ENCODE measurements at regions not wholly inside any gene's neighbourhood (a gene's known extent, or its start where the extent isn't known, plus 50 kb on each side); places are given as distances from the start of the nearest gene placed in this dataset.
"Not testable (repeated sequence)": the region's sequence is repeated elsewhere in the genome, so short reads cannot be mapped to it uniquely, and the experiment has no call there.

DNA sequence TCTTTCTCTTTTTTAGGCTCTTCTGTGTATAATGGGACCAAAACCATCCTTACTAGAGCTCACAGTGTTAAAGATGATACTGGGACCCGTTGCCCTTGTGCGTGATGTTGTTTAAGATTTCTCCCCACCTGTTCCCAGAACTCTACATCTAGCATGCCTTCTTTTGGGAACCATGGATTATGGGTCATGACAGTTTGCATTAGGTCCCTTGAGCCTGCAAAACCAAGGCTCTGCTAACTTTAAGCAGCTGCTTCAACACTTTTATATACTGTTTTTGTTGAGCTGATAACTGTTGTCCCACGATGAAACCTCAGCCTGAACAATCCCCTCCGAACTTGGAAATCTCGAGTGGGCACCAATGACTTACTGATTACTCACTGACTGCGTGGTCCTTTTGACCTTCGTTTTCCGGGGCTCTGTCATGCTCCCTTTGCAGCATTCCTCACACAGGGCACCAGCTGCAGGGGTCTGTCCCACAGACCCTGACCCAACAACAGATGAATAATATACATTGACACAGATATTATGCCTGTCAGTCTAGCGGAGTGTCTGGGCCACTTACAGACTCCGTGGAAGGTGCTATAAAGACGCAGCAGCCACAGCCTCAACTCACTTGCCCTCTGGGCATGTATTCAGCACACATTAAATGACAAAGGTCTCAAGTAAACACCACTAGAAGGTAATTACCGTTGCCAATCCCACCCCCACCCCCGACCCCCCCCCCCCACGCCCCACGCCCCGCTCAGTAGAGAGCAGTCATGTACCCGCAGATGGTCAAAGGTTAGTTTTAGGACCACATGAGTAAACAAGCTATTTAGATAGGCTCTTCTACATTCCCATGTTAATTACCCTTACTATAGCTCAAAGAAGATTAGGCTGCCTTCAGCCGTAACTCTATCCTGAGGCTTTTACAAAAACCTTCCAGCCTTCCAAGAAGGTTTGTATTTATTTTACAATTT is 162.0 kb upstream of the WDFY3 start:
- intact Hi-C loops (cut with DNase I; ENCODE audit: low total_unique reads) = no loop called here
- Histone ChIP-seq H3K27me3 (no peaks in the 10 kb centered on the region), H3K4me3 (no peak overlapping the region), H3K36me3 (no peaks in the 10 kb centered on the region), H3K9me3 (no peaks in the 10 kb centered on the region), H3K27ac (no peak overlapping the region), H3K4me1 (no peaks in the 10 kb centered on the region)
- TF ChIP-seq, protein P1, sequence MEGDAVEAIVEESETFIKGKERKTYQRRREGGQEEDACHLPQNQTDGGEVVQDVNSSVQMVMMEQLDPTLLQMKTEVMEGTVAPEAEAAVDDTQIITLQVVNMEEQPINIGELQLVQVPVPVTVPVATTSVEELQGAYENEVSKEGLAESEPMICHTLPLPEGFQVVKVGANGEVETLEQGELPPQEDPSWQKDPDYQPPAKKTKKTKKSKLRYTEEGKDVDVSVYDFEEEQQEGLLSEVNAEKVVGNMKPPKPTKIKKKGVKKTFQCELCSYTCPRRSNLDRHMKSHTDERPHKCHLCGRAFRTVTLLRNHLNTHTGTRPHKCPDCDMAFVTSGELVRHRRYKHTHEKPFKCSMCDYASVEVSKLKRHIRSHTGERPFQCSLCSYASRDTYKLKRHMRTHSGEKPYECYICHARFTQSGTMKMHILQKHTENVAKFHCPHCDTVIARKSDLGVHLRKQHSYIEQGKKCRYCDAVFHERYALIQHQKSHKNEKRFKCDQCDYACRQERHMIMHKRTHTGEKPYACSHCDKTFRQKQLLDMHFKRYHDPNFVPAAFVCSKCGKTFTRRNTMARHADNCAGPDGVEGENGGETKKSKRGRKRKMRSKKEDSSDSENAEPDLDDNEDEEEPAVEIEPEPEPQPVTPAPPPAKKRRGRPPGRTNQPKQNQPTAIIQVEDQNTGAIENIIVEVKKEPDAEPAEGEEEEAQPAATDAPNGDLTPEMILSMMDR (IDR thresholded peaks at IDR 0.05) = no peak
- TF ChIP-seq POLR2A (IDR thresholded peaks at IDR 0.05) (no peak), POLR2AphosphoS5 (IDR thresholded peaks at IDR 0.05) (no peak)
- no peak for DNase-seq (ENCODE audit: low spot score in 2 of 2)

DNA sequence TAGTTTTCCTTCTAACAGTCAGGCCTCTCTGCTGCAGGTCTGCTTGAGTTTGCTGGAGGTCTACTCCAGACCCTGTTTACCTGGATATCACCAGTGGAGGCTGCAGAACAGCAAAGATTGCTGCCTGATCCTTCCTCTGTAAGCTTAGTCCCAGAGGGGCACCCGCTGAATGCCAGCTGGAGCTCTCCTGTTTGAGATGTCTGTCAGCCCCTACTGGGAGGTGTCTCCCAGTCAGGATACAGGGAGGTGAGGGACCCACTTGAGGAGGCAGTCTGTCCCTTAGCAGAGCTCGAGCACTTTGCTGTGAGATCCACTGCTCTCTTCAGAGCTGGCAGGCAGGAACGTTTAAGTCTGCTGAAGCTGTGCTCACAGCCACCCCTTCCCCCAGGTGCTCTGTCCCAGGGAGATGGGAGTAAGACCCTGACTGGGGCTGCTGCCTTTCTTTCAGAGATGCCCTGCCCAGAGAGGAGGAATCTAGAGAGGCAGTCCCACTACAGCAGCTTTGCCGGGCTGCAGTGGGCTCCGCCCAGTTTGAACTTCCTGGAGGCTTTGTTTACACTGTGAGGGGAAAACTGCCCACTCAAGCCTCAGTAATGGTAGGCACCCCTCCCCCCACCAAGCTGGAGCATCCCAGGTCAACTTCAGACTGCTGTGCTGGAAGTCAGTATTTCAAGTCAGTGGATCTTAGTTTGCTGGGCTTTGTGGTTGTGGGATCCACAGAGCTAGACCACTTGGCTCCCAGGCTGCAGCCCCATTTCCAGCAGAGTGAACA is 163.1 kb upstream of the WDFY3 start:
- H3K36me3 ChIP-seq; H3K4me3 ChIP-seq; H3K4me1 ChIP-seq; H3K9me3 ChIP-seq; DNase-seq (ENCODE audit: low spot score in 2 of 2); H3K27me3 ChIP-seq; intact Hi-C loops (cut with DNase I; ENCODE audit: low total_unique reads); H3K27ac ChIP-seq: not testable (repeated sequence)

DNA sequence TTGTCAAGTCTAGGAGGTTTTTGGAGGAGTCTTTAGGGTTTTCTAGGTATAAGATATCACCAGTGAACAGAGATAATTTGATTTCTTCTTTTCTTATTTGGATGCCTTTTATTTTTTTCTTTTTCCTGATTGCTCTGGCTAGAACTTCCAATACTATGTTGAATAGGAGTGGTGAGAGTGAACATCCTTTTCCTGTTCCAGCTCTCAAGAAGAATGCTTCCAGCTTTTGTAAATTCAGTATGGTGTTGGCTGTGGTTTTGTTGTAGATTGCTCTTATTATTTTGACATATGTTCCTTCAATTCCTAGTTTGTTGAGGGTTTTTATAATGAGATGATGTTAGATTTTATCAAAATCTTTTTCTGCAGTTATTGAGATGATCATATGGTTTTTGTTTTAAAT is 165.6 kb upstream of the WDFY3 start:
- no peak overlapping the region for H3K4me3 ChIP-seq
- H3K27me3 ChIP-seq = no peaks in the 10 kb centered on the region
- no peaks in the 10 kb centered on the region for H3K9me3 ChIP-seq
- intact Hi-C loops (cut with DNase I; ENCODE audit: low total_unique reads) = no loop called here
- no peak overlapping the region for H3K27ac ChIP-seq
- no peak for DNase-seq (ENCODE audit: low spot score in 2 of 2)
- TF ChIP-seq POLR2A (IDR thresholded peaks at IDR 0.05) (no peak), POLR2AphosphoS5 (IDR thresholded peaks at IDR 0.05) (no peak)
- TF ChIP-seq, protein P1 (IDR thresholded peaks at IDR 0.05) = no peak
- H3K36me3 ChIP-seq = no peaks in the 10 kb centered on the region
- H3K4me1 ChIP-seq = no peaks in the 10 kb centered on the region

DNA sequence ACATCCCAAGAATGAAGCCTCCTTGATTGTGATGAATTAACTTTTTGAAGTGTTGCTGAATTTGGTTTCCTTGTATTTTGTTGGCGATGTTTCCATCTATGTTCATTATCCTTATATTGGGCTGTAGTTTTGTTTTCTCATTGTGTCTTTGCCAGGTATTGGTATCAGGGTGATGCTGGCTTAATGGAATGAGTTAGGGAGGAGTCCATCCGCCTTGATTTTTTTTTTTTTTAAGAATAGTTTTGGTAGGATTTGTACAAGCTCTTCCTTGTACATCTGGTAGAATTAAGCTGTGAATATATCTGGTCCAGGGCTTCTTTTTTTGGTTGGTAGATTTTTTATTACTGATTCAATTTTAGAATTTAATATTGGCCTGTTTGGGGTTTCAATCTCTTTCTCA is 166.1 kb upstream of the WDFY3 start:
- no peak overlapping the region for H3K27ac ChIP-seq
- no peaks in the 10 kb centered on the region for H3K27me3 ChIP-seq
- H3K4me3 ChIP-seq = no peak overlapping the region
- H3K4me1 ChIP-seq = no peaks in the 10 kb centered on the region
- intact Hi-C loops (cut with DNase I; ENCODE audit: low total_unique reads) = no loop called here
- no peak for TF ChIP-seq POLR2A (IDR thresholded peaks at IDR 0.05)
- TF ChIP-seq, protein P1 (IDR thresholded peaks at IDR 0.05) = no peak
- no peak for TF ChIP-seq POLR2AphosphoS5 (IDR thresholded peaks at IDR 0.05)
- H3K9me3 ChIP-seq = no peaks in the 10 kb centered on the region
- no peaks in the 10 kb centered on the region for H3K36me3 ChIP-seq
- no peak for DNase-seq (ENCODE audit: low spot score in 2 of 2)

DNA sequence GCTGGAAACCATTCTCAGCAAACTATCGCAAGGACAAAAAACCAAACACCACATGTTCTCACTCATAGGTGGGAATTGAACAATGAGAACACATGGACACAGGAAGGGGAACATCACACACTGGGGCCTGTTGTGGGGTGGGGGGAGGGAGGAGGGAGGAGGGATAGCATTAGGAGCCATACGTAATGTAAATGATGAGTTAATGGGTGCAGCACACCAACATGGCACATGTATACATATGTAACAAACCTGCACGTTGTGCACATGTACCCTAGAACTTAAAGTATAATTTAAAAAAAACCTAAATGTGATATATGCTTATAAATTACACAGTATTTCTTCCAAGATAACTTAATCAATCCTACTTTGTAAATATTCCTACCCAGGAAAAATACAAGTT is 173.3 kb upstream of the WDFY3 start:
- H3K27ac ChIP-seq; H3K4me3 ChIP-seq; DNase-seq (ENCODE audit: low spot score in 2 of 2); H3K9me3 ChIP-seq; H3K36me3 ChIP-seq; H3K4me1 ChIP-seq; H3K27me3 ChIP-seq; intact Hi-C loops (cut with DNase I; ENCODE audit: low total_unique reads): not testable (repeated sequence)

DNA sequence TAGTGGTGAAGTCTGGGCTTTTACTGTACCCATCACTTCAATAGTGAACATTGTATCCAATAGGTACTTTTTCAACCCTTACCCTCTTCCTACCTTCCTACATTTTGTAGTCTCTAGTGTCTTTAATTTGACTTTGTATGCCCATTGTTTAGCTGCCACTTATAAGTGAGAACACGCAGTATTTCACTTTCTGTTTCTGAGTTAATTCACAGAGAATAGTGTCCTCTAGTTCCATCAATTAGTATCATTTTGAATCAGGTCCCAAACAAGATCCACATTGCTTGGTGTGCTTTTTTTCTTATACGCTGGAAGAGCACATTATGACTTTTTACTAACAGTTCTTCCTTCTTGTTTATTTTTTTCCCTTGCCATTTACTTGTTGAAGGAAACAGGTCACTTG is 176.0 kb upstream of the WDFY3 start:
- Histone ChIP-seq H3K9me3 (no peaks in the 10 kb centered on the region), H3K27me3 (no peaks in the 10 kb centered on the region), H3K27ac (no peak overlapping the region), H3K36me3 (no peaks in the 10 kb centered on the region), H3K4me1 (no peaks in the 10 kb centered on the region), H3K4me3 (no peak overlapping the region)
- TF ChIP-seq, protein P1 (IDR thresholded peaks at IDR 0.05) = no peak
- no peak for TF ChIP-seq POLR2AphosphoS5 (IDR thresholded peaks at IDR 0.05)
- no peak for TF ChIP-seq POLR2A (IDR thresholded peaks at IDR 0.05)
- no peak for DNase-seq (ENCODE audit: low spot score in 2 of 2)
- intact Hi-C loops (cut with DNase I; ENCODE audit: low total_unique reads) = no loop called here
